Left lung (tissue), 4 donors: ENCODE measurements at regions not wholly inside any gene's neighbourhood (a gene's known extent, or its start where the extent isn't known, plus 50 kb on each side); places are given as distances from the start of the nearest gene placed in this dataset.

Experiments used
- ATAC-seq: fragments of 200-7000 bp; cut with Tn5 transposase; one replicate; pipeline ENCODE4 v1.9.1; 2020; ENCODE audit warnings: moderate library complexity
- DNase-seq, 4 donors: peaks; one replicate each; pipeline ENCODE4 v3.0.0-alpha.2; 2013 to 2020
- H3K27ac ChIP-seq, 2 donors: fragments of 200-600 bp; sonication (generic) in 1 of 2; one replicate each; pipeline versions ENCODE4 v1.5.0 to v1.8.0; 2020 to 2021
- H3K27me3 ChIP-seq, 2 donors: fragments of 200-600 bp; sonication (generic) in 1 of 2; one replicate each; pipeline versions ENCODE4 v1.5.0 to v1.8.0; 2020 to 2021
- H3K36me3 ChIP-seq, 2 donors: fragments of 200-600 bp; sonication (generic) in 1 of 2; one replicate each; pipeline versions ENCODE4 v1.5.0 to v1.8.0; 2020 to 2021
- H3K4me1 ChIP-seq, 2 donors: fragments of 200-600 bp; one replicate each; pipeline ENCODE4 v1.8.0; 2021
- H3K4me3 ChIP-seq, 2 donors: fragments of 200-600 bp; sonication (generic) in 1 of 2; one replicate each; pipeline versions ENCODE4 v1.5.0 to v1.8.0; 2020 to 2021; ENCODE audit warnings: mild to moderate bottlenecking in 1 of 2
- H3K9me3 ChIP-seq, 2 donors: fragments of 200-600 bp; sonication (generic) in 1 of 2; one replicate each; pipeline versions ENCODE4 v1.5.0 to v1.8.0; 2020 to 2021
- intact Hi-C, 2 donors: fragments of 100-400 bp; cut with DNase I; formaldehyde crosslinking; loops; one replicate each; pipeline versions ENCODE4 v1.11.2 to v1.14.2; 2022
- TF ChIP-seq, protein P1 (sequence below), 2 donors: fragments of 200-600 bp; sonication (generic) in 1 of 2; IDR thresholded peaks; one replicate each; pipeline versions ENCODE4 v1.5.0 to v1.8.0; 2021; ENCODE audit warnings: antibody characterized with exemption in 2 of 2
- donor health status: DM: no; HTN: yes; CAD: no.
- donor health status: DM: no; HTN: no; CAD: no.

GRCh38 chr3:156014489-156014888 lies 105.9 kb upstream of the KCNAB1 start:
- Histone ChIP-seq H3K27me3 (no peaks in the 10 kb centered on the region), H3K4me1 (no peaks in the 10 kb centered on the region), H3K36me3 (no peaks in the 10 kb centered on the region), H3K27ac (no peak overlapping the region), H3K4me3 (no peak overlapping the region), H3K9me3 (no peaks in the 10 kb centered on the region)
- intact Hi-C loops: no loop called here
- no peak for ATAC-seq
- no peak for DNase-seq
- TF ChIP-seq, protein P1, sequence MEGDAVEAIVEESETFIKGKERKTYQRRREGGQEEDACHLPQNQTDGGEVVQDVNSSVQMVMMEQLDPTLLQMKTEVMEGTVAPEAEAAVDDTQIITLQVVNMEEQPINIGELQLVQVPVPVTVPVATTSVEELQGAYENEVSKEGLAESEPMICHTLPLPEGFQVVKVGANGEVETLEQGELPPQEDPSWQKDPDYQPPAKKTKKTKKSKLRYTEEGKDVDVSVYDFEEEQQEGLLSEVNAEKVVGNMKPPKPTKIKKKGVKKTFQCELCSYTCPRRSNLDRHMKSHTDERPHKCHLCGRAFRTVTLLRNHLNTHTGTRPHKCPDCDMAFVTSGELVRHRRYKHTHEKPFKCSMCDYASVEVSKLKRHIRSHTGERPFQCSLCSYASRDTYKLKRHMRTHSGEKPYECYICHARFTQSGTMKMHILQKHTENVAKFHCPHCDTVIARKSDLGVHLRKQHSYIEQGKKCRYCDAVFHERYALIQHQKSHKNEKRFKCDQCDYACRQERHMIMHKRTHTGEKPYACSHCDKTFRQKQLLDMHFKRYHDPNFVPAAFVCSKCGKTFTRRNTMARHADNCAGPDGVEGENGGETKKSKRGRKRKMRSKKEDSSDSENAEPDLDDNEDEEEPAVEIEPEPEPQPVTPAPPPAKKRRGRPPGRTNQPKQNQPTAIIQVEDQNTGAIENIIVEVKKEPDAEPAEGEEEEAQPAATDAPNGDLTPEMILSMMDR (IDR thresholded peaks at IDR 0.05): no peak

GRCh38 chr3:156016902-156017301 lies 103.5 kb upstream of the KCNAB1 start:
- TF ChIP-seq, protein P1 (IDR thresholded peaks at IDR 0.05): no peak
- intact Hi-C loops: no loop called here
- Histone ChIP-seq H3K4me1 (no peaks in the 10 kb centered on the region), H3K9me3 (no peaks in the 10 kb centered on the region), H3K27ac (no peak overlapping the region), H3K36me3 (no peaks in the 10 kb centered on the region), H3K27me3 (no peaks in the 10 kb centered on the region), H3K4me3 (no peak overlapping the region)
- ATAC-seq: no peak
- no peak for DNase-seq

DNA sequence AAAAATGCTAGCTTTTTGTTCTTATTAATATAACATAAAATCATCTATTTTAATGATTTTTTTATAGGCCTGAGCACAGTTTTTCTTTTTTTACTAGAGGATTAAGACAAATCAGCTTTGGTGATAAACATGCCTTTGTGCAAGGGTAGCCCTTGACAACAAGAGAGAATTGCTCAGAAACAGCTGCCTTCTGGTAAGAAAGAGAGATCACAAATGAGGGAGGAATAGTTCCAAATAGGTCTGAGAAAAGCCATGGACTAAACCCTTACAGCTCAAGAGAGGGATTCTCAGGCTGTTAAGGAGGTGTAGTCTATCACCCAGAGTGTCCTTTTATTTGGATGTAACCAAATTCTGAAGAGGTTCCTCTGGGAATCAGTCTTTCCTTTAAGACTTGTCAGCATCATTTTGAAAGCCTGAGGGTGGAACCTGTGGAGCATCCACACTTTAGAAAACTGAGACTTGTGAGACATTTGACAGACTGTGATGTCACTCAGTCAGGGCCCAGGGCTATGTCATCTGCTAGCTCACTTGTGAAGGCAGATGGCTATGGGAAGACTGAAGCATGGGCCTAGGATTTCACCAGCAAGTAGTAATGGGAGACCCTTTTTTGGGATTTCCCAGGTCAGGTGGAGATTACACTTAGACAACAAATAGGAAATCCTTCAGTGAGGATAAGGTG lies 102.9 kb upstream of the KCNAB1 start:
- TF ChIP-seq, protein P1 (IDR thresholded peaks at IDR 0.05): no peak
- intact Hi-C loops: no loop called here
- Histone ChIP-seq H3K9me3 (no peaks in the 10 kb centered on the region), H3K27ac (no peak overlapping the region), H3K4me3 (no peak overlapping the region), H3K36me3 (no peaks in the 10 kb centered on the region), H3K27me3 (no peaks in the 10 kb centered on the region), H3K4me1 (no peaks in the 10 kb centered on the region)
- ATAC-seq: no peak
- DNase-seq: no peak

DNA sequence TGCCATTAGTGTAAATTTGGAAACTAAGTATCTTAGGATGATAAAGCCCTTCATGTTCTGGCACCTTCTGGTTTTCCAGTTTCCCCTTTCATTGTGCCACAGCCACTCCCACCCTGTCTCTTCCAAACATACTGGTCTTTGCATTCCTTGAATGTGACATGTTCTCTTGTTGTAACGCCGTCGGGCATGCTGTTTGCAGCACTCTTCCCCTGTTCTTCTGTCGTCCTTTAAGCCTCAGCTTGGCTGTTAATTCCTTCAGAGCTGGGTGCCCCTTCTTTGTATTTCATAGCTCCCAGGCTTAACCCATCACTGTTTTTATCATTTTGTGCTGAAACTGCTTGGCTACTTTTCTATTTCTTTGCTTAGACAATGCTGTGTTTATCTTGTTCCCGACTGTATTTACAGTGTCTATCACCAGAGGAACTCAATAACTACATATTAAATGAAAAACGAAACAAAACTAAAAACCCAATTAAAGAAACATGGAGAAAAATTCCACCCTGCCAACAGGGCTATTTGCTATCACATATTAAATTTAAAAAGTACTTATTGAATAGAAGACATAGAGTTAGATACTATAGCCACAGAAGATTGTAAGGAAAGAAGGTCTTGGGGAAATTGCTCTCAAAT lies 95.4 kb upstream of the KCNAB1 start:
- TF ChIP-seq, protein P1 (IDR thresholded peaks at IDR 0.05): no peak
- Histone ChIP-seq H3K36me3 (no peaks in the 10 kb centered on the region), H3K9me3 (no peaks in the 10 kb centered on the region), H3K27me3 (no peaks in the 10 kb centered on the region), H3K4me3 (no peak overlapping the region), H3K27ac (no peak overlapping the region), H3K4me1 (no peaks in the 10 kb centered on the region)
- intact Hi-C loops: no loop called here
- DNase-seq (peak in 1 of 4 donors; percentile 4), ATAC-seq (no peak)

GRCh38 chr3:156029208-156029607 lies 91.2 kb upstream of the KCNAB1 start:
- Histone ChIP-seq H3K4me3 (no peak overlapping the region), H3K9me3 (no peaks in the 10 kb centered on the region), H3K4me1 (no peaks in the 10 kb centered on the region), H3K36me3 (no peaks in the 10 kb centered on the region), H3K27ac (no peak overlapping the region), H3K27me3 (no peaks in the 10 kb centered on the region)
- ATAC-seq: no peak
- no peak for DNase-seq
- TF ChIP-seq, protein P1 (IDR thresholded peaks at IDR 0.05): no peak
- intact Hi-C loops: no loop called here
